Coronary artery (tissue), 2 donors: ENCODE measurements at regions not wholly inside any gene's neighbourhood (a gene's known extent, or its start where the extent isn't known, plus 50 kb on each side); places are given as distances from the start of the nearest gene placed in this dataset.
"Not testable (repeated sequence)": the region's sequence is repeated elsewhere in the genome, so short reads cannot be mapped to it uniquely, and the experiment has no call there.

ENCODE experiments used
- DNase-seq: peaks from one replicate; pipeline ENCODE4 v3.0.0-alpha.2; 2017; ENCODE audit warnings: low spot score
- H3K27ac ChIP-seq, 2 donors: fragments of 200-600 bp; sonication (generic); one replicate each; pipeline ENCODE4 v1.5.1; 2016 to 2019
- H3K4me3 ChIP-seq: fragments of 200-600 bp; sonication (generic); 2 replicates; pipeline ENCODE4 v1.5.1; 2016; ENCODE audit warnings: mild to moderate bottlenecking, moderate library complexity
- CTCF ChIP-seq: fragments of 200-600 bp; sonication (generic); IDR thresholded peaks from one replicate; pipeline ENCODE4 v1.5.1; 2019; ENCODE audit warnings: antibody characterized with exemption

- DNase-seq, result no peak
- H3K27ac ChIP-seq, result no peak overlapping the region
- H3K4me3 ChIP-seq, result no peak overlapping the region
- no peak for TF ChIP-seq CTCF
These were observed 268.7 kb upstream of the CDH5 start for GRCh38 chr16:66097751-66098150.

- Histone ChIP-seq H3K27ac (no peak overlapping the region), H3K4me3 (no peak overlapping the region)
- DNase-seq, result no peak
- no peak for TF ChIP-seq CTCF
These were observed 270.8 kb upstream of the CDH5 start for GRCh38 chr16:66095676-66096075.

- Histone ChIP-seq H3K4me3 (no peak overlapping the region), H3K27ac (no peak overlapping the region)
- TF ChIP-seq CTCF, result no peak
- no peak for DNase-seq
These were observed 273.3 kb upstream of the CDH5 start for GRCh38 chr16:66093191-66093590.

- TF ChIP-seq CTCF, result no peak
- Histone ChIP-seq H3K27ac (no peak overlapping the region), H3K4me3 (no peak overlapping the region)
- DNase-seq, result no peak
These were observed 275.0 kb upstream of the CDH5 start for GRCh38 chr16:66091471-66091891.

- H3K27ac ChIP-seq, result no peak overlapping the region
- no peak for TF ChIP-seq CTCF
- no peak for DNase-seq
- H3K4me3 ChIP-seq, result no peak overlapping the region
These were observed 277.8 kb upstream of the CDH5 start for GRCh38 chr16:66088681-66089080.

GRCh38 chr16:66087308-66087707, 279.2 kb upstream of the CDH5 start:
- Histone ChIP-seq H3K27ac (no peak overlapping the region), H3K4me3 (no peak overlapping the region)
- no peak for DNase-seq
- TF ChIP-seq CTCF, result no peak

GRCh38 chr16:66085651-66086050, 280.8 kb upstream of the CDH5 start:
- DNase-seq, result no peak

GRCh38 chr16:66084731-66085130, 281.8 kb upstream of the CDH5 start:
- not testable (repeated sequence) for H3K27ac ChIP-seq, DNase-seq, H3K4me3 ChIP-seq

More at GRCh38 chr16:66085651-66086050, 280.8 kb upstream of the CDH5 start:
- no peak overlapping the region for H3K4me3 ChIP-seq
- no peak overlapping the region for H3K27ac ChIP-seq
- no peak for TF ChIP-seq CTCF
